Esophagus squamous epithelium (tissue), 5 donors: ENCODE measurements at regions not wholly inside any gene's neighbourhood (a gene's known extent, or its start where the extent isn't known, plus 50 kb on each side); places are given as distances from the start of the nearest gene placed in this dataset.

Source experiments
- DNase-seq: peaks from one replicate; lab custom pipeline; 2025; lab: John Stamatoyannopoulos, UW
- H3K27ac ChIP-seq, 4 donors: fragments of 200-600 bp; sonication (generic); one replicate each; pipeline ENCODE4 v1.5.1; 2016 to 2019; ENCODE audit warnings: mild to moderate bottlenecking in 1 of 4
- H3K27me3 ChIP-seq, 4 donors: fragments of 200-600 bp; sonication (generic); 1 replicate in 3 of 4; 2 replicates in 1 of 4; pipeline versions ENCODE4 v1.5.1 to v1.6.0; 2017 to 2021; ENCODE audit warnings: antibody characterized with exemption in 1 of 4
- H3K36me3 ChIP-seq, 3 donors: fragments of 200-600 bp; sonication (generic); one replicate each; pipeline ENCODE4 v1.5.1; 2016 to 2019
- H3K4me1 ChIP-seq, 3 donors: fragments of 200-600 bp; sonication (generic); one replicate each; pipeline ENCODE4 v1.5.1; 2017 to 2019
- H3K4me3 ChIP-seq, 4 donors: fragments of 200-600 bp; sonication (generic); 1 replicate in 3 of 4; 2 replicates in 1 of 4; pipeline ENCODE4 v1.5.1; 2016 to 2019; ENCODE audit warnings: mild to moderate bottlenecking in 2 of 4, moderate library complexity in 1 of 4
- H3K9me3 ChIP-seq, 3 donors: fragments of 200-600 bp; sonication (generic); one replicate each; pipeline ENCODE4 v1.5.1; 2016 to 2019
- POLR2A ChIP-seq, 4 donors: fragments of 450-650 bp; IDR thresholded peaks; one replicate each; pipeline ENCODE4 v1.6.1; 2017; ENCODE audit warnings: antibody characterized with exemption in 4 of 4, mild to moderate bottlenecking in 4 of 4, moderate library complexity in 3 of 4
- WGBS, 2 donors: methylation state at CpG; one replicate each; pipeline ENCODE4 v1.1.5; 2018; 5-methylcytosine and 5-hydroxymethylcytosine counted together
- intact Hi-C: fragments of 100-400 bp; cut with DNase I; formaldehyde crosslinking; loops from one replicate; pipeline ENCODE4 v1.15.0; 2022
- TF ChIP-seq, protein P1 (sequence below), 6 experiments: fragments of 450-650 bp in 4 of 6; fragments of 200-600 bp in 2 of 6; sonication (generic) in 2 of 6; IDR thresholded peaks; one replicate each; pipeline ENCODE4 v1.5.1; 2016 to 2019; ENCODE audit warnings: antibody characterized with exemption in 6 of 6, mild to moderate bottlenecking in 4 of 6, moderate library complexity in 4 of 6
- donor health status: DM: yes; HTN: yes; CAD: no.

- Histone ChIP-seq H3K9me3 (no peaks in the 10 kb centered on the region), H3K27me3 (peaks cover 0 to 9% (median 0%) of the 10 kb centered on the region in 4 donors), H3K36me3 (no peaks in the 10 kb centered on the region), H3K27ac (no peak overlapping the region), H3K4me3 (no peak overlapping the region), H3K4me1 (no peaks in the 10 kb centered on the region)
- no peak for DNase-seq
- TF ChIP-seq POLR2A (IDR thresholded peaks at IDR 0.05): no peak
- TF ChIP-seq, protein P1, sequence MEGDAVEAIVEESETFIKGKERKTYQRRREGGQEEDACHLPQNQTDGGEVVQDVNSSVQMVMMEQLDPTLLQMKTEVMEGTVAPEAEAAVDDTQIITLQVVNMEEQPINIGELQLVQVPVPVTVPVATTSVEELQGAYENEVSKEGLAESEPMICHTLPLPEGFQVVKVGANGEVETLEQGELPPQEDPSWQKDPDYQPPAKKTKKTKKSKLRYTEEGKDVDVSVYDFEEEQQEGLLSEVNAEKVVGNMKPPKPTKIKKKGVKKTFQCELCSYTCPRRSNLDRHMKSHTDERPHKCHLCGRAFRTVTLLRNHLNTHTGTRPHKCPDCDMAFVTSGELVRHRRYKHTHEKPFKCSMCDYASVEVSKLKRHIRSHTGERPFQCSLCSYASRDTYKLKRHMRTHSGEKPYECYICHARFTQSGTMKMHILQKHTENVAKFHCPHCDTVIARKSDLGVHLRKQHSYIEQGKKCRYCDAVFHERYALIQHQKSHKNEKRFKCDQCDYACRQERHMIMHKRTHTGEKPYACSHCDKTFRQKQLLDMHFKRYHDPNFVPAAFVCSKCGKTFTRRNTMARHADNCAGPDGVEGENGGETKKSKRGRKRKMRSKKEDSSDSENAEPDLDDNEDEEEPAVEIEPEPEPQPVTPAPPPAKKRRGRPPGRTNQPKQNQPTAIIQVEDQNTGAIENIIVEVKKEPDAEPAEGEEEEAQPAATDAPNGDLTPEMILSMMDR (IDR thresholded peaks at IDR 0.05): no peak
- 37 to 43% methylated on average over 3 of the region's 3 CpGs for WGBS, 2 donors
- intact Hi-C loops: no loop called here
Observed at GRCh38 chr10:120131183-120131582, 238.7 kb downstream of the SEC23IP start.

DNA sequence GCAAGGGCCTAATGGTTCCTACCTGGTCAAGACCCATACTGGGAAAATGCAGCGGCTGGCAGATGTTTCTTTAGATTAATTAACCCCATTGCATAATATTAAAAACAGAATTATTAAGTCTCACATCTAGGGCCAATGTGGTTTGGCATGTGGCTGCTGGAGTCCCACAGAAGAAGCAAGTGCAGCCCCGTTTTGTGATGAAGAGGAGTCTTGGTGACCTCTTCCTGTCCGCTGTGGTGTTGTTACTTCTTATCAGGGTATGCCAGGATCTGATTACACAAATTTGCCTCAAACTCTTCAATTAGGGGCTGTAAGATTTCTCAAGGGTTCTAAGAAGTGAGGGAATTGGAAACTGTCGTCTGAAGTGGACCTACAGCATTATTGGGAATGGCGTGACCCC lies 240.3 kb downstream of the SEC23IP start:
- Histone ChIP-seq H3K27me3 (peaks cover 0 to 5% (median 0%) of the 10 kb centered on the region in 4 donors), H3K4me1 (no peaks in the 10 kb centered on the region), H3K27ac (no peak overlapping the region), H3K36me3 (no peaks in the 10 kb centered on the region), H3K9me3 (no peaks in the 10 kb centered on the region), H3K4me3 (no peak overlapping the region)
- no peak for DNase-seq
- intact Hi-C loops: no loop called here
- no peak for TF ChIP-seq POLR2A (IDR thresholded peaks at IDR 0.05)
- TF ChIP-seq, protein P1 (IDR thresholded peaks at IDR 0.05): no peak
- WGBS, 2 donors: 60 to 67% methylated on average over 5 of the region's 5 CpGs

- Histone ChIP-seq H3K27me3 (no peaks in the 10 kb centered on the region), H3K9me3 (no peaks in the 10 kb centered on the region), H3K4me1 (no peaks in the 10 kb centered on the region), H3K4me3 (no peak overlapping the region), H3K27ac (no peak overlapping the region), H3K36me3 (no peaks in the 10 kb centered on the region)
- WGBS, 2 donors: 75 to 76% methylated on average over 3 of the region's 3 CpGs
- TF ChIP-seq, protein P1 (IDR thresholded peaks at IDR 0.05): no peak
- no peak for TF ChIP-seq POLR2A (IDR thresholded peaks at IDR 0.05)
- intact Hi-C loops: no loop called here
- no peak for DNase-seq
Observed at GRCh38 chr10:120138689-120139088, 246.2 kb downstream of the SEC23IP start.

DNA sequence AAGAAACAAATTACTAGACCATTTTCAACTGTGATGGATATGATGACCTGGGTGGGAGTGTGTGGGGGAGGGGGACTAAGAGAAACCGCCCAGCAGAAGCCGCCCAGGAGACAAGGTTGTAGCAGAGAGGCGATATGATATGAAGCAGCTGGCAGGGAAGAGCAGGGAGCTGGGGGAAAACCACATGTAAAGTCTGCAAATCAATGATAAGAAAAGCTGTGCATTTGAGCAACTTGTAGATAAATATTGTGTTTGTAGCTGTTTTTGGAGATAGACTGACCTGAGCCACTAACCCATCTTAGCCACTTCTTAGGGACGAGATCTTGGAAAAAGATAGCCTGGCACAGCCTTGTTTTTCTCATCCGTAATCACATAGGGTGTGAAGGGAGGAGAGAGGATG lies 252.6 kb downstream of the SEC23IP start:
- intact Hi-C loops: no loop called here
- no peaks in the 10 kb centered on the region for H3K4me1 ChIP-seq
- no peaks in the 10 kb centered on the region for H3K36me3 ChIP-seq
- TF ChIP-seq, protein P1 (IDR thresholded peaks at IDR 0.05): no peak
- TF ChIP-seq POLR2A (IDR thresholded peaks at IDR 0.05): no peak
- no peaks in the 10 kb centered on the region for H3K27me3 ChIP-seq
- no peak for DNase-seq
- no peaks in the 10 kb centered on the region for H3K9me3 ChIP-seq
- H3K4me3 ChIP-seq: no peak overlapping the region
- 47 to 52% methylated on average over 5 of the region's 5 CpGs for WGBS, 2 donors
- no peak overlapping the region for H3K27ac ChIP-seq

DNA sequence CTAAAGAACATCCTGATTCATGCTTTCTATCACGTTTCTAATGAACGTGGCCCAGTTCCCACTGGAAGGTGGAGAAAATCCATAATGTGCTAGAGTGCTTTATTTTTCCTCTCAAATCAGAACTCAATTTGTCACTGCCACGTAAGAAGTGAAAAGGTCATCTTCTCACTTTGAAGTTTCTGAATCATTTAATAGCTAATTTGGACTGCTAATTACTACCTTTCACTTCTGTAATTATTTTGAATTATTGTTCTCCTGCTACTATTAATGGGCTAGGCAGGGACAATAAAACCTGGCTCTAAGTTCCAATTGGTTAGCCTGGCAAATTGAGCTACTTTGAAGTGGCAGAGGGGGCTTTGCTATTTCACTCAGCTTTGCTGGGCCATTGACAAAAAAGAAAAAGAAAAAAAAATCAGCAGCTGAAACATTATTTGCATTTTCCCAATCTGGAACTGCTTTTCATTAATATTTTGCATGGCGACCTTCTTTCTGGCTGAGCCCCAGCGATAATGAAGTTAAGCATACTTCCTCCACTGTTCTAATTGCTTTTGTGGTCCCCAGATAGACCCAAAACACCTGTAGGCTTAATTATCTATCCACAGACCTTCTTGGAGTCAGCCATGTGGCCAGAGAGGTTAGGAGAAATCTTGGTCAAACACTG lies 264.2 kb downstream of the SEC23IP start:
- Histone ChIP-seq H3K4me3 (no peak overlapping the region), H3K36me3 (no peaks in the 10 kb centered on the region), H3K27me3 (no peaks in the 10 kb centered on the region), H3K4me1 (no peaks in the 10 kb centered on the region), H3K27ac (no peak overlapping the region), H3K9me3 (no peaks in the 10 kb centered on the region)
- no peak for TF ChIP-seq POLR2A (IDR thresholded peaks at IDR 0.05)
- TF ChIP-seq, protein P1 (IDR thresholded peaks at IDR 0.05): no peak
- no peak for DNase-seq
- intact Hi-C loops: no loop called here
- 54 to 59% methylated on average over 5 of the region's 5 CpGs for WGBS, 2 donors
